K562 (cell line): ENCODE measurements at regions not wholly inside any gene's neighbourhood (a gene's known extent, or its start where the extent isn't known, plus 50 kb on each side); places are given as distances from the start of the nearest gene placed in this dataset.

ENCODE experiments used
- ATAC-seq: fragments of 200-7000 bp; cut with Tn5 transposase; 3 replicates; pipeline ENCODE4 v1.9.1; 2020; ENCODE audit warnings: moderate library complexity
- BruUV-seq: library from RNA; stranded (reverse); fragments of 400-500 nt; replicated peaks from 2 replicates; lab custom pipeline; 2021; lab: Mats Ljungman, UMichigan
- CTCF ChIA-PET: fragments of 300-600 bp; formaldehyde crosslinking; extraction: SDS; loops from one replicate; lab custom pipeline; 2021; ENCODE audit warnings: low intra/inter-chr PET ratio; lab: Yijun Ruan, JAX
- POLR2A ChIA-PET: fragments of 300-600, 350-650 bp; sonication (Branson Sonifier 250); formaldehyde crosslinking; extraction: SDS; loops from one replicate; lab custom pipeline; 2021; ENCODE audit warnings: antibody characterized with exemption, inconsistent platforms; lab: Yijun Ruan, JAX
- DNase-seq, 4 experiments: peaks; one replicate each; pipeline versions ENCODE4 v3.0.0 to v3.0.0-alpha.2; 2011 to 2018; ENCODE audit warnings: low spot score in 3 of 4, mixed read lengths in 3 of 4; ENCODE audit errors: extremely low read depth in 1 of 4
- FAIRE-seq: peaks from 2 replicates; lab custom pipeline; 2011; peaks lifted over from hg19 to GRCh38; lab: Jason Lieb, UNC
- H2AFZ ChIP-seq: 2 replicates; pipeline ENCODE4 v1.6.0; 2011; ENCODE audit warnings: low read depth, low read length, control low read depth, inconsistent platforms
- H3K27ac ChIP-seq: fragments of 200-600 bp; 3 replicates; pipeline ENCODE4 v1.8.0; 2011; ENCODE audit warnings: low read depth, mild to moderate bottlenecking, control low read depth, inconsistent platforms, low read length, moderate library complexity, mixed read lengths; ENCODE audit errors: extremely low read depth
- H3K27me3 ChIP-seq, 2 experiments: fragments of 300-600 bp in 1 of 2; 2 replicates in 1 of 2; 3 replicates in 1 of 2; pipeline versions ENCODE4 v1.6.0 to v1.8.0; 2011; ENCODE audit warnings: inconsistent platforms in 2 of 2, low read length in 2 of 2, mild to moderate bottlenecking in 1 of 2, mixed read lengths in 1 of 2, moderate library complexity in 1 of 2; ENCODE audit not compliant: control insufficient read depth in 2 of 2, insufficient read depth in 2 of 2
- H3K36me3 ChIP-seq: fragments of 300-600 bp; 3 replicates; pipeline ENCODE4 v1.8.0; 2011; ENCODE audit warnings: mild to moderate bottlenecking, low read length, inconsistent platforms; ENCODE audit not compliant: control insufficient read depth, insufficient read depth
- H3K4me1 ChIP-seq, 2 experiments: fragments of 200-600 bp in 1 of 2; replicated peaks in 1 of 2; 2 replicates in 1 of 2; 3 replicates in 1 of 2; pipeline versions ENCODE4 v1.5.1 to v1.8.0; 2011; ENCODE audit warnings: inconsistent platforms in 2 of 2, low read length in 2 of 2, mild to moderate bottlenecking in 1 of 2, mixed read lengths in 1 of 2, moderate library complexity in 1 of 2; ENCODE audit not compliant: control insufficient read depth in 2 of 2, insufficient read depth in 2 of 2
- H3K4me2 ChIP-seq: 2 replicates; pipeline ENCODE4 v1.6.1; 2011; ENCODE audit warnings: low read length, control low read depth, inconsistent platforms, mixed read lengths; ENCODE audit not compliant: insufficient read depth
- H3K4me3 ChIP-seq: fragments of 200-600 bp; sonication (generic), shearing (Covaris generic); 2 replicates; pipeline ENCODE4 v1.5.1; 2016; ENCODE audit warnings: control low read depth, inconsistent platforms
- H3K79me2 ChIP-seq: fragments of 200-600 bp; 3 replicates; pipeline ENCODE4 v1.8.0; 2011; ENCODE audit warnings: low read length, inconsistent platforms; ENCODE audit not compliant: control insufficient read depth, insufficient read depth
- H3K9ac ChIP-seq, 2 experiments: 2 replicates each; pipeline versions ENCODE4 v1.6.0 to v1.6.1; 2011; ENCODE audit warnings: low read depth in 2 of 2, low read length in 2 of 2, control low read depth in 1 of 2, inconsistent platforms in 1 of 2, mild to moderate bottlenecking in 1 of 2, mixed read lengths in 1 of 2; ENCODE audit not compliant: insufficient read depth in 1 of 2
- H3K9me1 ChIP-seq: one replicate; pipeline ENCODE4 v1.6.0; 2011; ENCODE audit warnings: inconsistent platforms, mild to moderate bottlenecking, low read length, moderate library complexity; ENCODE audit not compliant: control insufficient read depth, insufficient read depth
- H3K9me3 ChIP-seq: replicated peaks from 2 replicates; pipeline ENCODE4 v1.5.1; 2011; ENCODE audit warnings: low read depth, low read length, inconsistent platforms; ENCODE audit not compliant: control insufficient read depth, insufficient read depth
- H4K20me1 ChIP-seq: replicated peaks from 2 replicates; pipeline ENCODE4 v1.6.1; 2011; ENCODE audit warnings: low read length, inconsistent platforms, mixed read lengths; ENCODE audit not compliant: control insufficient read depth, insufficient read depth
- ARID2 ChIP-seq: fragments of 450-650 bp; IDR thresholded peaks from 2 replicates; pipeline ENCODE4 v1.6.1; 2017; ENCODE audit warnings: antibody characterized with exemption, mild to moderate bottlenecking
- CBFA2T2 ChIP-seq: fragments of 450-650 bp; conservative IDR thresholded peaks from 2 replicates; pipeline ENCODE4 v1.6.1; 2017; ENCODE audit warnings: mild to moderate bottlenecking
- CHD4 ChIP-seq: fragments of 200-600 bp; sonication (generic); IDR thresholded peaks from 3 replicates; pipeline ENCODE4 v1.6.1; 2012; ENCODE audit warnings: low read depth, mild to moderate bottlenecking, mixed read lengths, low read length, inconsistent platforms; ENCODE audit not compliant: insufficient read depth, insufficient replicate concordance, poor library complexity, severe bottlenecking
- POLR2A ChIP-seq: fragments of 450-650 bp; conservative IDR thresholded peaks from 2 replicates; pipeline ENCODE4 v1.6.1; 2016
- PTRF ChIP-seq: fragments of 450-650 bp; IDR thresholded peaks from 2 replicates; pipeline ENCODE4 v1.6.1; 2016; ENCODE audit warnings: mild to moderate bottlenecking, missing genetic modification characterization, missing compliant biosample characterization
- SAFB ChIP-seq: fragments of 200-400 bp; formaldehyde crosslinking; IDR thresholded peaks from 2 replicates; pipeline ENCODE4 v1.6.1; 2017; ENCODE audit warnings: low read depth, low read length, borderline replicate concordance
- TRIM28 ChIP-seq: fragments of 450-650 bp; IDR thresholded peaks from 2 replicates; pipeline ENCODE4 v1.6.1; 2017
- WGBS: fragments of 100-300 bp; shearing (Covaris generic); methylation state at CpG from one replicate; pipeline ENCODE4 v1.1.6; 2016; ENCODE audit warnings: low coverage, mixed read lengths; ENCODE audit not compliant: insufficient coverage; ENCODE audit errors: missing lambda C conversion rate; 5-methylcytosine and 5-hydroxymethylcytosine counted together
- in situ Hi-C: fragments of 300-500 bp; cut with MboI; formaldehyde crosslinking; loops from 4 replicates; pipeline ENCODE4 v1.15.0; 2018; ENCODE audit warnings: inconsistent platforms, mixed read lengths
- intact Hi-C: fragments of 100-400 bp; cut with micrococcal nuclease; formaldehyde crosslinking; loops from 2 replicates; pipeline ENCODE4 v1.14.2; 2022
- TF ChIP-seq, protein P1 (sequence below): sonication (generic); formaldehyde crosslinking; IDR thresholded peaks from 2 replicates; pipeline ENCODE4 v1.8.1; 2023; ENCODE audit warnings: mild to moderate bottlenecking, missing genetic modification reagents
- TF ChIP-seq, protein P2 (sequence below): fragments of 250-450 bp; sonication (Bioruptor Pico); IDR thresholded peaks from 2 replicates; pipeline ENCODE4 v1.5.0; 2021

DNA sequence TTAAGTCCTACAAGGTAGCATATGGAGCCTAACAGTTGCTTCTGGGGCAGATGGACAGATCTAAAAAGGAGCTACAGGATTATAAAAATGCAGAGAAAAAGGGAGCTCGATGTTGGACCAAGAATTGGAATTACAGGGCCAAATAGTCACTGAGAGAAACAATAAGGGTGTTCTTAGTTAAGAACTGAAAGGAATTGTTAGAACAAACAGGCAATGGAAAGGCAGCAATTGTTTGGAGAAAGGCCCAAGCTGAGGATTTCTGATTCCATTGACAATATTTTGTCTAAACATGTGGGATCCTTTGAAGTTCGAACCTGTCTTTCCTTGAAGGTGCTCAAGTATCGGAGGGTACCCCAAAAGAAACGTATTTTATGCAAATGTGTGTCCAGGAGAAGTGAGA lies 513.6 kb upstream of the CDH8 start:
- H3K79me2 ChIP-seq = no peaks in the 10 kb centered on the region
- CTCF ChIA-PET = no interaction called here
- no peak for ATAC-seq
- TF ChIP-seq CBFA2T2 (no peak), CHD4 (no peak), TRIM28 (no peak), PTRF (tag) (no peak), POLR2A (no peak), ARID2 (no peak), SAFB (no peak)
- TF ChIP-seq, protein P1, sequence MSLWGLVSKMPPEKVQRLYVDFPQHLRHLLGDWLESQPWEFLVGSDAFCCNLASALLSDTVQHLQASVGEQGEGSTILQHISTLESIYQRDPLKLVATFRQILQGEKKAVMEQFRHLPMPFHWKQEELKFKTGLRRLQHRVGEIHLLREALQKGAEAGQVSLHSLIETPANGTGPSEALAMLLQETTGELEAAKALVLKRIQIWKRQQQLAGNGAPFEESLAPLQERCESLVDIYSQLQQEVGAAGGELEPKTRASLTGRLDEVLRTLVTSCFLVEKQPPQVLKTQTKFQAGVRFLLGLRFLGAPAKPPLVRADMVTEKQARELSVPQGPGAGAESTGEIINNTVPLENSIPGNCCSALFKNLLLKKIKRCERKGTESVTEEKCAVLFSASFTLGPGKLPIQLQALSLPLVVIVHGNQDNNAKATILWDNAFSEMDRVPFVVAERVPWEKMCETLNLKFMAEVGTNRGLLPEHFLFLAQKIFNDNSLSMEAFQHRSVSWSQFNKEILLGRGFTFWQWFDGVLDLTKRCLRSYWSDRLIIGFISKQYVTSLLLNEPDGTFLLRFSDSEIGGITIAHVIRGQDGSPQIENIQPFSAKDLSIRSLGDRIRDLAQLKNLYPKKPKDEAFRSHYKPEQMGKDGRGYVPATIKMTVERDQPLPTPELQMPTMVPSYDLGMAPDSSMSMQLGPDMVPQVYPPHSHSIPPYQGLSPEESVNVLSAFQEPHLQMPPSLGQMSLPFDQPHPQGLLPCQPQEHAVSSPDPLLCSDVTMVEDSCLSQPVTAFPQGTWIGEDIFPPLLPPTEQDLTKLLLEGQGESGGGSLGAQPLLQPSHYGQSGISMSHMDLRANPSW (CRISPR knock-in tag) = no peak
- TF ChIP-seq, protein P2, sequence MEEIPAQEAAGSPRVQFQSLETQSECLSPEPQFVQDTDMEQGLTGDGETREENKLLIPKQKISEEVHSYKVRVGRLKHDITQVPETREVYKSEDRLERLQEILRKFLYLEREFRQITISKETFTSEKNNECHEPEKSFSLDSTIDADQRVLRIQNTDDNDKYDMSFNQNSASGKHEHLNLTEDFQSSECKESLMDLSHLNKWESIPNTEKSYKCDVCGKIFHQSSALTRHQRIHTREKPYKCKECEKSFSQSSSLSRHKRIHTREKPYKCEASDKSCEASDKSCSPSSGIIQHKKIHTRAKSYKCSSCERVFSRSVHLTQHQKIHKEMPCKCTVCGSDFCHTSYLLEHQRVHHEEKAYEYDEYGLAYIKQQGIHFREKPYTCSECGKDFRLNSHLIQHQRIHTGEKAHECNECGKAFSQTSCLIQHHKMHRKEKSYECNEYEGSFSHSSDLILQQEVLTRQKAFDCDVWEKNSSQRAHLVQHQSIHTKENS (CRISPR knock-in tag) = no peak
- TF ChIP-seq, all 486 proteins: peak for 0
- no TSS peak for BruUV-seq
- Histone ChIP-seq H3K4me1 (no peaks in the 10 kb centered on the region), H3K27me3 (no peaks in the 10 kb centered on the region), H3K27ac (no peak overlapping the region), H3K4me2 (no peak overlapping the region), H3K36me3 (no peaks in the 10 kb centered on the region), H3K9me3 (no peaks in the 10 kb centered on the region), H3K4me3 (no peak overlapping the region), H2AFZ (no peak overlapping the region), H3K9ac (no peak overlapping the region), H4K20me1 (no peaks in the 10 kb centered on the region), H3K9me1 (no peaks in the 10 kb centered on the region)
- WGBS = 0% methylated on average over 4 of the region's 4 CpGs
- intact Hi-C loops (no loop called here), in situ Hi-C loops (no loop called here)
- FAIRE-seq (no peak), DNase-seq (no peak)
- POLR2A ChIA-PET = no interaction called here
